ENCODE measurements at regions not wholly inside any gene's neighbourhood (a gene's known extent, or its start where the extent isn't known, plus 50 kb on each side); places are given as distances from the start of the nearest gene placed in this dataset.

DNA sequence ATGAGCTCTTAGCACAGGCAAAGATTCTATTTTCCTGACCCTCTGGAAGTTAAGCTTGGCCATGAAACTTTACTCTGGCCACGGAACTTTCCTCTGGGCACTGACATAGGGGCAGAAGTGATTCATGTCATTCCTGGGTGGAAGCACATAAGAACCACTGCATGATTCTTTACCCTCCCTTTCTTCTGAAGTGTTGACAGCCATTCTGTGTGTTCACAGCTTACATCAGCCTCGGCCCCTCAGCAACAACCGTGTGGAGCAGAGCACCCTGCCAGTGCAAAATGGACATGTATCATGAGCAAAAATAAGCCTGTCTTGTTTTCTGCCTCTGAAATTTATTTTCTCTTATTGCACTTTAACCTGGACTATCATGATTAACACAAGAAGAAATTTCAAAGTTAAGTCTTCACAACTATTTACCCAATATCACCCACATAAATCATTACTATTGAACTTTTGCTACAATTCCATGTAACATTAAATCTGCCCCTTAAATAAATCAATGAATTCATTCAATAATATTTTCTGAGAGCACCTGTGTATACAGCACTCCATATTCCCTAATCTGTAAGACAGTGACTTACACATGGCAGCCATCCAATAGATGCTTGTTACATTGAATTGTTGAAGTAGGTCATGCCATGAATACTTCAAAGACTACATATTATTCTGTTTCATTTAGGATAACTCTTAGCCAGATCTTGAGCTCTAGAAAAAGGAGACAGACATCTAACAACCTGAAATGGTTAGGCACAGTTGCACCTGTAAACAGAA lies 531.9 kb downstream of the IRS1 start:
- no peak overlapping the region for H3K27ac ChIP-seq
- H3K9me3 ChIP-seq (ENCODE audit: control insufficient read depth, low read length): no peaks in the 10 kb centered on the region
- no peaks in the 10 kb centered on the region for H3K36me3 ChIP-seq (ENCODE audit: control insufficient read depth, insufficient read depth, low read length)
- TF ChIP-seq, protein P1, sequence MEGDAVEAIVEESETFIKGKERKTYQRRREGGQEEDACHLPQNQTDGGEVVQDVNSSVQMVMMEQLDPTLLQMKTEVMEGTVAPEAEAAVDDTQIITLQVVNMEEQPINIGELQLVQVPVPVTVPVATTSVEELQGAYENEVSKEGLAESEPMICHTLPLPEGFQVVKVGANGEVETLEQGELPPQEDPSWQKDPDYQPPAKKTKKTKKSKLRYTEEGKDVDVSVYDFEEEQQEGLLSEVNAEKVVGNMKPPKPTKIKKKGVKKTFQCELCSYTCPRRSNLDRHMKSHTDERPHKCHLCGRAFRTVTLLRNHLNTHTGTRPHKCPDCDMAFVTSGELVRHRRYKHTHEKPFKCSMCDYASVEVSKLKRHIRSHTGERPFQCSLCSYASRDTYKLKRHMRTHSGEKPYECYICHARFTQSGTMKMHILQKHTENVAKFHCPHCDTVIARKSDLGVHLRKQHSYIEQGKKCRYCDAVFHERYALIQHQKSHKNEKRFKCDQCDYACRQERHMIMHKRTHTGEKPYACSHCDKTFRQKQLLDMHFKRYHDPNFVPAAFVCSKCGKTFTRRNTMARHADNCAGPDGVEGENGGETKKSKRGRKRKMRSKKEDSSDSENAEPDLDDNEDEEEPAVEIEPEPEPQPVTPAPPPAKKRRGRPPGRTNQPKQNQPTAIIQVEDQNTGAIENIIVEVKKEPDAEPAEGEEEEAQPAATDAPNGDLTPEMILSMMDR (IDR thresholded peaks at IDR 0.05): no peak
- no peak overlapping the region for H3K9ac ChIP-seq
- no peak overlapping the region for H3K4me2 ChIP-seq (ENCODE audit: low read length)
- H3K4me3 ChIP-seq (ENCODE audit: low read depth, low read length): no peak overlapping the region
- H3K4me1 ChIP-seq: no peaks in the 10 kb centered on the region
- no peak overlapping the region for H2AFZ ChIP-seq
- no peaks in the 10 kb centered on the region for H3K79me2 ChIP-seq
- no peaks in the 10 kb centered on the region for H3K27me3 ChIP-seq (ENCODE audit: control insufficient read depth, insufficient read depth, low read length)

DNA sequence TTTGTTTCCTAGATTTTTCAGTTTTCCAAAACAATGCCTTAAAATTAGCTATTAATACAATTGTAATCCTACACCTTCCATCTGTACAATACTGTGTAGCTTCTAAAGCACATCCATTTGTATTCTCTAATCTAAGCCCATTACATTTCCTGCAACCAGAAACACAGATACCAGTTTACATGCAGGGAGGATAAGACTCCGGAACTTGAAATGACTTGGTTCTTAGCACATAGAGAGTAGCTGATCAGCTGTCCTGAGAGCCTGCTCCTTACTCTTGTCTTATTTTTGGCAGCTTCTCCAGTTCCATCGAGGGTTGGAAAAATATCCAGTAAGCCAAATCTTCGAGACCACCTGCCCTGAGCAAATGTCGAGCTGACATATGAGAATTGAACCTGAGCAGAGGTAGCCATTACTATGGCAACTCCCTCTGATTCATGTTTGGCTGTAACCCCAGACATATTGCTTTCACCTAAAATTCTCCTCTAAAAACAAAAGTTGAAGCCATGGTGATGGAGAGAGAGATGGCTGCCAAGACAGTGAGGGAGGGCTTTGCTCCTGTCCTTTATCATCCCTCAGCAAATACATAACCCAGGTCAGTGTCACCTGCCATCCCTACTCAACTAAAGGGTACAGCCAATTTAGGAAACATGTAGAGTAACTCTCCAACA lies 542.8 kb downstream of the IRS1 start:
- no peak overlapping the region for H3K4me3 ChIP-seq (ENCODE audit: low read depth, low read length)
- H3K9ac ChIP-seq: no peak overlapping the region
- H3K27ac ChIP-seq: no peak overlapping the region
- no peak overlapping the region for H3K4me2 ChIP-seq (ENCODE audit: low read length)
- no peaks in the 10 kb centered on the region for H3K79me2 ChIP-seq
- TF ChIP-seq, protein P1 (IDR thresholded peaks at IDR 0.05): no peak
- H3K9me3 ChIP-seq (ENCODE audit: control insufficient read depth, low read length): no peaks in the 10 kb centered on the region
- H3K27me3 ChIP-seq (ENCODE audit: control insufficient read depth, insufficient read depth, low read length): no peaks in the 10 kb centered on the region
- H3K36me3 ChIP-seq (ENCODE audit: control insufficient read depth, insufficient read depth, low read length): no peaks in the 10 kb centered on the region
- no peak overlapping the region for H2AFZ ChIP-seq
- H3K4me1 ChIP-seq: no peaks in the 10 kb centered on the region

DNA sequence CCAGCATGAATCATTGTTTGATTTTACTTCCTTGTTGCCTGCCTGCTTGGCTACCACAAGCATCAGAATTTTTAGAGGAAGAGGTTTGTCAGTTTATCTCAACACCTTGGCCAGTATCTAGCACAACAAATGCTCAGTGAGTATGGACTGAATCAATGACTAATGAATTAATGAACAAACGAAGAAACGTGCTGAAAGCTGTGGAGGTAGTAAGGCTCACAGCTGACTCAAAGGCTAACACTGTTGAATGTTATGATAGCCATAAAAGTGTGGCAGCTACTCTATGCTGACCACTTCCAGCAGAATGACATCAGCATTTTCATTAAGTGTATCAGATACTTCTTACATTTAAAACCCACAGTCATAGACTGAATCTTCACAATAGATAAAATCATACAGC lies 543.4 kb downstream of the IRS1 start:
- H3K27ac ChIP-seq: no peak overlapping the region
- no peak overlapping the region for H3K4me2 ChIP-seq (ENCODE audit: low read length)
- TF ChIP-seq, protein P1 (IDR thresholded peaks at IDR 0.05): no peak
- H3K9ac ChIP-seq: no peak overlapping the region
- H3K36me3 ChIP-seq (ENCODE audit: control insufficient read depth, insufficient read depth, low read length): no peaks in the 10 kb centered on the region
- no peaks in the 10 kb centered on the region for H3K9me3 ChIP-seq (ENCODE audit: control insufficient read depth, low read length)
- no peak overlapping the region for H2AFZ ChIP-seq
- no peaks in the 10 kb centered on the region for H3K4me1 ChIP-seq
- no peak overlapping the region for H3K4me3 ChIP-seq (ENCODE audit: low read depth, low read length)
- no peaks in the 10 kb centered on the region for H3K27me3 ChIP-seq (ENCODE audit: control insufficient read depth, insufficient read depth, low read length)
- no peaks in the 10 kb centered on the region for H3K79me2 ChIP-seq

DNA sequence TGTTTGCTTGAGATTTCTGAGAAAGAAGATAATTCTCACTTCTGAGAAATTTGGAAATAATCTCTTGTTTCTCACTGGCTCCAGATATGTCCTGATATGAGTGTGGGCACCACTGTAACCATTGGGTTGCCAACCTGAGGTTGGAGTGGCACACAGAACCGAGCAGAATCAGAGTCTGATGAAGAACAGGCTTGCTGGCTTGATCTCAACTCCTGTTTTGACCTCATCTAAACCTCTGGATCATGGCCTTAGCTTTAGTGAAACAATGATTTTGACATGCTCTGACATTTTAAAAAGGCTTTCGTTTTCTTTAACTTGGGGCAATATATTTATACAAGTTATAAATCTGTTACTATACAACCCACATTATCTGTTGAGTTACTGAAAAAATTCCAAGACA lies 548.0 kb downstream of the IRS1 start:
- H3K9ac ChIP-seq: no peak overlapping the region
- no peak overlapping the region for H3K4me3 ChIP-seq (ENCODE audit: low read depth, low read length)
- no peaks in the 10 kb centered on the region for H3K4me1 ChIP-seq
- TF ChIP-seq, protein P1 (IDR thresholded peaks at IDR 0.05): no peak
- H3K27me3 ChIP-seq (ENCODE audit: control insufficient read depth, insufficient read depth, low read length): no peaks in the 10 kb centered on the region
- no peak overlapping the region for H2AFZ ChIP-seq
- no peaks in the 10 kb centered on the region for H3K9me3 ChIP-seq (ENCODE audit: control insufficient read depth, low read length)
- H3K4me2 ChIP-seq (ENCODE audit: low read length): no peak overlapping the region
- H3K27ac ChIP-seq: no peak overlapping the region
- H3K36me3 ChIP-seq (ENCODE audit: control insufficient read depth, insufficient read depth, low read length): no peaks in the 10 kb centered on the region
- no peaks in the 10 kb centered on the region for H3K79me2 ChIP-seq
